Gastroesophageal sphincter (tissue), 4 donors: ENCODE measurements at regions not wholly inside any gene's neighbourhood (a gene's known extent, or its start where the extent isn't known, plus 50 kb on each side); places are given as distances from the start of the nearest gene placed in this dataset.

Experiments
- ATAC-seq: fragments of 150-250 bp; one replicate; pipeline ENCODE4 v1.9.1; 2016; ENCODE audit warnings: mild to moderate bottlenecking, moderate library complexity
- H3K27ac ChIP-seq, 4 donors: fragments of 200-600 bp; sonication (generic) in 3 of 4; 1 replicate in 3 of 4; 2 replicates in 1 of 4; pipeline ENCODE4 v1.5.1; 2016 to 2019
- H3K27me3 ChIP-seq: fragments of 200-600 bp; sonication (generic); one replicate; pipeline ENCODE4 v1.5.1; 2019
- H3K36me3 ChIP-seq, 2 donors: fragments of 200-600 bp; sonication (generic); one replicate each; pipeline ENCODE4 v1.5.1; 2019; ENCODE audit warnings: control low read depth in 1 of 2
- H3K4me1 ChIP-seq, 3 donors: fragments of 200-600 bp; sonication (generic); 1 replicate in 2 of 3; 2 replicates in 1 of 3; pipeline ENCODE4 v1.5.1; 2016 to 2019; ENCODE audit warnings: control low read depth in 2 of 3
- H3K4me3 ChIP-seq, 2 donors: fragments of 200-600 bp; sonication (generic); one replicate each; pipeline ENCODE4 v1.5.1; 2019; ENCODE audit warnings: mild to moderate bottlenecking in 1 of 2, moderate library complexity in 1 of 2
- H3K9me3 ChIP-seq, 3 donors: fragments of 200-600 bp; sonication (generic); one replicate each; pipeline ENCODE4 v1.5.1; 2017 to 2019; ENCODE audit warnings: control low read depth in 2 of 3
- EP300 ChIP-seq: sonication (generic); formaldehyde crosslinking; IDR thresholded peaks from one replicate; pipeline ENCODE4 v1.6.1; 2017; ENCODE audit warnings: antibody characterized with exemption, mild to moderate bottlenecking
- POLR2A ChIP-seq, 2 donors: fragments of 450-650 bp; IDR thresholded peaks; one replicate each; pipeline ENCODE4 v1.6.1; 2017; ENCODE audit warnings: antibody characterized with exemption in 2 of 2, mild to moderate bottlenecking in 2 of 2, moderate library complexity in 1 of 2
- POLR2AphosphoS5 ChIP-seq: sonication (generic); formaldehyde crosslinking; IDR thresholded peaks from one replicate; pipeline ENCODE4 v1.6.1; 2017; ENCODE audit warnings: antibody characterized with exemption
- WGBS, 2 donors: methylation state at CpG; one replicate each; pipeline ENCODE4 v1.1.5; 2018; ENCODE audit warnings: low coverage in 1 of 2; 5-methylcytosine and 5-hydroxymethylcytosine counted together
- TF ChIP-seq, protein P1 (sequence below), 4 experiments: fragments of 200-600 bp in 2 of 4; fragments of 450-650 bp in 2 of 4; sonication (generic) in 1 of 4; IDR thresholded peaks; one replicate each; pipeline ENCODE4 v1.5.1; 2017 to 2019; ENCODE audit warnings: antibody characterized with exemption in 4 of 4, mild to moderate bottlenecking in 2 of 4, moderate library complexity in 2 of 4

GRCh38 chrX:4735299-4735698, 1021.9 kb upstream of the PRKX start:
- Histone ChIP-seq H3K9me3 (no peaks in the 10 kb centered on the region), H3K36me3 (no peaks in the 10 kb centered on the region), H3K4me1 (no peaks in the 10 kb centered on the region), H3K4me3 (no peak overlapping the region), H3K27me3 (no peaks in the 10 kb centered on the region), H3K27ac (no peak overlapping the region)
- TF ChIP-seq POLR2AphosphoS5: no peak
- no peak for TF ChIP-seq EP300
- no peak for TF ChIP-seq POLR2A (IDR thresholded peaks at IDR 0.05)
- TF ChIP-seq, protein P1, sequence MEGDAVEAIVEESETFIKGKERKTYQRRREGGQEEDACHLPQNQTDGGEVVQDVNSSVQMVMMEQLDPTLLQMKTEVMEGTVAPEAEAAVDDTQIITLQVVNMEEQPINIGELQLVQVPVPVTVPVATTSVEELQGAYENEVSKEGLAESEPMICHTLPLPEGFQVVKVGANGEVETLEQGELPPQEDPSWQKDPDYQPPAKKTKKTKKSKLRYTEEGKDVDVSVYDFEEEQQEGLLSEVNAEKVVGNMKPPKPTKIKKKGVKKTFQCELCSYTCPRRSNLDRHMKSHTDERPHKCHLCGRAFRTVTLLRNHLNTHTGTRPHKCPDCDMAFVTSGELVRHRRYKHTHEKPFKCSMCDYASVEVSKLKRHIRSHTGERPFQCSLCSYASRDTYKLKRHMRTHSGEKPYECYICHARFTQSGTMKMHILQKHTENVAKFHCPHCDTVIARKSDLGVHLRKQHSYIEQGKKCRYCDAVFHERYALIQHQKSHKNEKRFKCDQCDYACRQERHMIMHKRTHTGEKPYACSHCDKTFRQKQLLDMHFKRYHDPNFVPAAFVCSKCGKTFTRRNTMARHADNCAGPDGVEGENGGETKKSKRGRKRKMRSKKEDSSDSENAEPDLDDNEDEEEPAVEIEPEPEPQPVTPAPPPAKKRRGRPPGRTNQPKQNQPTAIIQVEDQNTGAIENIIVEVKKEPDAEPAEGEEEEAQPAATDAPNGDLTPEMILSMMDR (IDR thresholded peaks at IDR 0.05): no peak
- ATAC-seq: no peak
- 79% methylated on average over 2 of the region's 2 CpGs; no CpG with 5 or more reads in 1 of the 2 donors for WGBS, 2 donors

GRCh38 chrX:4710618-4711433, 997.4 kb upstream of the PRKX start:
- TF ChIP-seq, protein P1 (IDR thresholded peaks at IDR 0.05): no peak
- TF ChIP-seq EP300 (no peak), POLR2A (IDR thresholded peaks at IDR 0.05) (no peak), POLR2AphosphoS5 (no peak)
- Histone ChIP-seq H3K4me1 (no peaks in the 10 kb centered on the region), H3K4me3 (no peak overlapping the region), H3K27ac (no peak overlapping the region), H3K27me3 (no peaks in the 10 kb centered on the region), H3K9me3 (no peaks in the 10 kb centered on the region), H3K36me3 (no peaks in the 10 kb centered on the region)
- ATAC-seq: no peak
- WGBS, 2 donors: 45 to 71% methylated on average over 6 to 7 of the region's 10 CpGs

DNA sequence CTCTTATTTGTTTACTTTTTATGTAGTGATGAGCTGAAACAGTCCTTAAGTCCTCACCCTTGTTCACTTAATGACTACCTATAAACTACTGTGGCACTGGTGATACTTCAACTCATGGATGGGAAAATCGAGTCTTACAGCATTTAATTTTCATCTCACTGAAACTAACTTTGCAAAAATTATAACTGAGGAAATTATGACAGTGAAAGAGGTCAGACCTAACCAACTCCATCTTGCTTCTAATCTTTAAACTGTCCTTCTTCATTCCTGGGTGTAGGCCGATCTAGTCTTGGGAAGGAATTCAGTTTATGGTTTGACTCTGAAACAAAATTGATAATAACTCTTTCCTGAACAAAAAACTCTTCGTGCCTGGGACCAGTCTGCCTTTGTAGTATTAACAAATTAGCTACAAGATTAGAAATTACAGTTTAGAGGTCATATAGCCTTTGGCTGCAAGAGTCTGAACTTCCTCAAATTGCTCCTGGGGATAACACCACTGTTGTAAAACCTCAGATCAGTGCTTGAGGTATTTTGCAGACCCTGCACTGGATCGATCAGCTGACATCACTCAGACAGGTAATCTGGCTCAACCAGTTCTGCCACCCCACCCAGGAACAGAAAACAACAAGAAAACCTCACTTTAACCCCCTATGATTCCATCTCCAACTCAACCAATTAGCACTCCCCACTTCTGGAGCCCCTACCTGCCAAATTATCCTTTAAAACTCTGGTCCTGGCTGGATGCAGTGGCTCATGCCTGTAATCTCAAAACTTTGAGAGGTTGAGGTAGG, 995.7 kb upstream of the PRKX start:
- no peak for ATAC-seq
- WGBS, 2 donors: 67% methylated on average over 1 of the region's 4 CpGs; no CpG with 5 or more reads in 1 of the 2 donors

DNA sequence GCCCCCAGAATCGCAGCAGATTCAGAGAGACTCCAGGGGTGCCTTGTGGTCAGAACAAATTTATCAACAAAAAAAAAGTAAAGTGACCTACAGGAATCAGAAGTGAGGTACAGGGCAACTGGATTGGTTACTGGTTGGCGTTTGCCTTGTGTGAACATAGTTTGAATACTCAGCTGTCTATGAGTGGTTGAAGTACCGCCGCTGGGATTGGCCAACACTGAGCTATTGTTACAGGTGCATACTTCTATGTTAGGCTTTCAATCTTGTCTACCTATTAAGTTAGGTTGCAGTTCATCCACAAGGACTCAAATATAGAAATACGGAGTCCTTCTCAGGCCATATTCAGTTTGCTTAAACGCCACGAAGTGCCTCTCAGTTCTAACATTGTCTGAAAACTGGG, 993.5 kb upstream of the PRKX start:
- ATAC-seq: no peak
- 95 to 100% methylated on average over 3 to 4 of the region's 7 CpGs for WGBS, 2 donors

More for the DNA sequence above, 995.7 kb upstream of the PRKX start:
- Histone ChIP-seq H3K27ac (no peak overlapping the region), H3K4me3 (no peak overlapping the region), H3K4me1 (no peaks in the 10 kb centered on the region), H3K36me3 (no peaks in the 10 kb centered on the region), H3K9me3 (no peaks in the 10 kb centered on the region), H3K27me3 (no peaks in the 10 kb centered on the region)
- no peak for TF ChIP-seq POLR2A (IDR thresholded peaks at IDR 0.05)
- no peak for TF ChIP-seq EP300
- TF ChIP-seq, protein P1 (IDR thresholded peaks at IDR 0.05): no peak
- no peak for TF ChIP-seq POLR2AphosphoS5

More for the DNA sequence above, 993.5 kb upstream of the PRKX start:
- Histone ChIP-seq H3K27me3 (no peaks in the 10 kb centered on the region), H3K36me3 (no peaks in the 10 kb centered on the region), H3K4me3 (no peak overlapping the region), H3K27ac (no peak overlapping the region), H3K4me1 (no peaks in the 10 kb centered on the region), H3K9me3 (no peaks in the 10 kb centered on the region)
- no peak for TF ChIP-seq POLR2AphosphoS5
- no peak for TF ChIP-seq EP300
- TF ChIP-seq, protein P1 (IDR thresholded peaks at IDR 0.05): no peak
- TF ChIP-seq POLR2A (IDR thresholded peaks at IDR 0.05): no peak
